ENCODE measurements at regions not wholly inside any gene's neighbourhood (a gene's known extent, or its start where the extent isn't known, plus 50 kb on each side); places are given as distances from the start of the nearest gene placed in this dataset.

GRCh38 chr21:40901691-40902090 lies 54.7 kb upstream of the DSCAM start:
- Mint-ChIP-seq H3K27ac (no peak overlapping the region), H3K9me3 (peaks cover 6% of the 10 kb centered on the region), H3K4me3 (no peak overlapping the region), H3K36me3 (no peaks in the 10 kb centered on the region), H3K27me3 (peaks cover 6% of the 10 kb centered on the region), H3K4me1 (no peaks in the 10 kb centered on the region)
- DNase-seq = no peak

- no peaks in the 10 kb centered on the region for H3K36me3 Mint-ChIP-seq
- H3K27me3 Mint-ChIP-seq = peaks cover 6% of the 10 kb centered on the region
- no peak overlapping the region for H3K4me3 Mint-ChIP-seq
- no peaks in the 10 kb centered on the region for H3K4me1 Mint-ChIP-seq
- DNase-seq = no peak
- no peak overlapping the region for H3K27ac Mint-ChIP-seq
- H3K9me3 Mint-ChIP-seq = no peaks in the 10 kb centered on the region
Observed at GRCh38 chr21:40902299-40902698, 55.3 kb upstream of the DSCAM start.

GRCh38 chr21:40902993-40903392 lies 56.0 kb upstream of the DSCAM start:
- H3K36me3 Mint-ChIP-seq = no peaks in the 10 kb centered on the region
- no peak overlapping the region for H3K27ac Mint-ChIP-seq
- H3K9me3 Mint-ChIP-seq = no peaks in the 10 kb centered on the region
- H3K27me3 Mint-ChIP-seq = peaks cover 6% of the 10 kb centered on the region
- no peaks in the 10 kb centered on the region for H3K4me1 Mint-ChIP-seq
- H3K4me3 Mint-ChIP-seq = no peak overlapping the region
- DNase-seq = no peak

- DNase-seq = no peak
- Mint-ChIP-seq H3K4me3 (no peak overlapping the region), H3K27me3 (peaks cover 2% of the 10 kb centered on the region), H3K4me1 (no peaks in the 10 kb centered on the region), H3K36me3 (no peaks in the 10 kb centered on the region), H3K9me3 (no peaks in the 10 kb centered on the region), H3K27ac (no peak overlapping the region)
Observed at GRCh38 chr21:40905251-40905650, 58.3 kb upstream of the DSCAM start.

- no peaks in the 10 kb centered on the region for H3K36me3 Mint-ChIP-seq
- H3K4me3 Mint-ChIP-seq = no peak overlapping the region
- H3K4me1 Mint-ChIP-seq = no peaks in the 10 kb centered on the region
- H3K9me3 Mint-ChIP-seq = peaks cover 5% of the 10 kb centered on the region
- H3K27ac Mint-ChIP-seq = no peak overlapping the region
- no peak for DNase-seq
- H3K27me3 Mint-ChIP-seq = peaks cover 13% of the 10 kb centered on the region
Observed at GRCh38 chr21:40912375-40912774, 65.4 kb upstream of the DSCAM start.

- Mint-ChIP-seq H3K36me3 (no peaks in the 10 kb centered on the region), H3K4me1 (no peaks in the 10 kb centered on the region), H3K9me3 (peaks cover 5% of the 10 kb centered on the region), H3K4me3 (no peak overlapping the region), H3K27ac (no peak overlapping the region), H3K27me3 (peaks cover 13% of the 10 kb centered on the region)
- DNase-seq = no peak
Observed at GRCh38 chr21:40915114-40915513, 68.2 kb upstream of the DSCAM start.

GRCh38 chr21:40923407-40923806 lies 76.4 kb upstream of the DSCAM start:
- no peak for DNase-seq
- peaks cover under 1% of the 10 kb centered on the region for H3K36me3 Mint-ChIP-seq
- H3K9me3 Mint-ChIP-seq = peaks cover 6% of the 10 kb centered on the region
- no peak overlapping the region for H3K4me3 Mint-ChIP-seq
- H3K27ac Mint-ChIP-seq = no peak overlapping the region
- no peaks in the 10 kb centered on the region for H3K27me3 Mint-ChIP-seq
- H3K4me1 Mint-ChIP-seq = no peaks in the 10 kb centered on the region

- no peak for DNase-seq
- no peak overlapping the region for H3K4me3 Mint-ChIP-seq
Observed at GRCh38 chr21:40923901-40924300, 76.9 kb upstream of the DSCAM start.

GRCh38 chr21:40924641-40925040 lies 77.7 kb upstream of the DSCAM start:
- H3K4me3 Mint-ChIP-seq = no peak overlapping the region
- no peaks in the 10 kb centered on the region for H3K4me1 Mint-ChIP-seq
- H3K27ac Mint-ChIP-seq = no peak overlapping the region
- H3K9me3 Mint-ChIP-seq = peaks cover 11% of the 10 kb centered on the region
- no peak for DNase-seq
- peaks cover 3% of the 10 kb centered on the region for H3K36me3 Mint-ChIP-seq
- H3K27me3 Mint-ChIP-seq = no peaks in the 10 kb centered on the region

More at GRCh38 chr21:40923901-40924300, 76.9 kb upstream of the DSCAM start:
- Mint-ChIP-seq H3K36me3 (peaks cover 3% of the 10 kb centered on the region), H3K4me1 (no peaks in the 10 kb centered on the region), H3K27me3 (no peaks in the 10 kb centered on the region), H3K9me3 (peaks cover 8% of the 10 kb centered on the region), H3K27ac (no peak overlapping the region)

GRCh38 chr21:40926238-40926637 lies 79.3 kb upstream of the DSCAM start:
- DNase-seq = no peak
- peaks cover 3% of the 10 kb centered on the region for H3K36me3 Mint-ChIP-seq
- no peak overlapping the region for H3K4me3 Mint-ChIP-seq
- H3K4me1 Mint-ChIP-seq = no peaks in the 10 kb centered on the region
- H3K9me3 Mint-ChIP-seq = peaks cover 16% of the 10 kb centered on the region
- H3K27ac Mint-ChIP-seq = no peak overlapping the region
- H3K27me3 Mint-ChIP-seq = no peaks in the 10 kb centered on the region

GRCh38 chr21:40929833-40930232 lies 82.9 kb upstream of the DSCAM start:
- Mint-ChIP-seq H3K4me1 (no peaks in the 10 kb centered on the region), H3K27me3 (peaks cover 4% of the 10 kb centered on the region), H3K27ac (no peak overlapping the region), H3K9me3 (peaks cover 16% of the 10 kb centered on the region), H3K4me3 (no peak overlapping the region), H3K36me3 (peaks cover 3% of the 10 kb centered on the region)
- no peak for DNase-seq

GRCh38 chr21:40931197-40931596 lies 84.2 kb upstream of the DSCAM start:
- Mint-ChIP-seq H3K27ac (no peak overlapping the region), H3K27me3 (peaks cover 4% of the 10 kb centered on the region), H3K9me3 (peaks cover 16% of the 10 kb centered on the region), H3K36me3 (peaks cover 3% of the 10 kb centered on the region), H3K4me3 (no peak overlapping the region), H3K4me1 (no peaks in the 10 kb centered on the region)
- no peak for DNase-seq

GRCh38 chr21:40936178-40936577 lies 89.2 kb upstream of the DSCAM start:
- Mint-ChIP-seq H3K9me3 (no peaks in the 10 kb centered on the region), H3K27me3 (peaks cover 5% of the 10 kb centered on the region), H3K36me3 (no peaks in the 10 kb centered on the region), H3K4me3 (no peak overlapping the region), H3K4me1 (no peaks in the 10 kb centered on the region), H3K27ac (no peak overlapping the region)
- no peak for DNase-seq

- Mint-ChIP-seq H3K4me3 (no peak overlapping the region), H3K9me3 (no peaks in the 10 kb centered on the region), H3K27ac (no peak overlapping the region), H3K4me1 (no peaks in the 10 kb centered on the region), H3K36me3 (no peaks in the 10 kb centered on the region), H3K27me3 (peaks cover 9% of the 10 kb centered on the region)
- DNase-seq = no peak
Observed at GRCh38 chr21:40936771-40937261, 89.9 kb upstream of the DSCAM start.

- no peak overlapping the region for H3K27ac Mint-ChIP-seq
- no peaks in the 10 kb centered on the region for H3K9me3 Mint-ChIP-seq
- H3K4me1 Mint-ChIP-seq = no peaks in the 10 kb centered on the region
- no peaks in the 10 kb centered on the region for H3K36me3 Mint-ChIP-seq
- H3K27me3 Mint-ChIP-seq = peaks cover 9% of the 10 kb centered on the region
- no peak overlapping the region for H3K4me3 Mint-ChIP-seq
- DNase-seq = no peak
Observed at GRCh38 chr21:40938078-40938477, 91.1 kb upstream of the DSCAM start.

- Mint-ChIP-seq H3K4me1 (no peaks in the 10 kb centered on the region), H3K27ac (no peak overlapping the region), H3K9me3 (no peaks in the 10 kb centered on the region), H3K27me3 (peaks cover 9% of the 10 kb centered on the region), H3K36me3 (no peaks in the 10 kb centered on the region), H3K4me3 (no peak overlapping the region)
- DNase-seq = no peak
Observed at GRCh38 chr21:40938611-40939010, 91.7 kb upstream of the DSCAM start.

GRCh38 chr21:40947713-40948112 lies 100.8 kb upstream of the DSCAM start:
- peaks cover 7% of the 10 kb centered on the region for H3K9me3 Mint-ChIP-seq
- H3K36me3 Mint-ChIP-seq = no peaks in the 10 kb centered on the region
- H3K4me1 Mint-ChIP-seq = no peaks in the 10 kb centered on the region
- H3K4me3 Mint-ChIP-seq = no peak overlapping the region
- no peak overlapping the region for H3K27ac Mint-ChIP-seq
- DNase-seq = no peak
- H3K27me3 Mint-ChIP-seq = no peaks in the 10 kb centered on the region

Measured in activated naive CD8-positive, alpha-beta T cell treated with anti-CD3 and anti-CD28 coated beads for 36 hours (primary cell).